Activated CD4-positive, alpha-beta T cell treated with anti-CD3 and anti-CD28 coated beads for 24 hours (primary cell): ENCODE measurements at regions not wholly inside any gene's neighbourhood (a gene's known extent, or its start where the extent isn't known, plus 50 kb on each side); places are given as distances from the start of the nearest gene placed in this dataset.
"Not testable (repeated sequence)": the region's sequence is repeated elsewhere in the genome, so short reads cannot be mapped to it uniquely, and the experiment has no call there.

Source experiments
- DNase-seq, 2 donors: peaks; one replicate each; pipeline ENCODE4 v3.0.0-alpha.2; 2020; ENCODE audit warnings: low read depth in 2 of 2

- no peak for DNase-seq
Observed at GRCh38 chr2:194550702-194551101, 1106.3 kb upstream of the SLC39A10 start.

DNA sequence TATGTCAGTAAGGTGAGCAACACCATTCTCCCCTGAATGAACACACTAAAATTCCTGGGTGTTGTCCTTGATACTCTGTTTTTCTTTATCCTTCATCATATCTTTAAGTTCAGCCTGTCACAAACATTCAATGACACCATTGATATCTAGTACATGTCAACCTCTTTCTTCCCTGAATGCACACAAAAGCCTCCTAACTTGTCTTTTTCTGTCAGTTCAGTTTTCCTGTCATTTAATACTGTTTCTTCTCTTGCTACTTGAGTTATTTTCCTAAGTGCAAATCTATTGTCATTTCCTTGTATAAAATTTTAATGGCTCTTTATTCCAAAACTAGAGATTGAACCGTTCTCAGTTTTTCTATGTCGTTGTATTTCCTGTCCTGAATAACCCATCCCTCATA, 1107.6 kb upstream of the SLC39A10 start:
- DNase-seq, result no peak

GRCh38 chr2:194545978-194546377, 1111.0 kb upstream of the SLC39A10 start:
- DNase-seq, result no peak

GRCh38 chr2:194539425-194539824, 1117.6 kb upstream of the SLC39A10 start:
- no peak for DNase-seq

DNA sequence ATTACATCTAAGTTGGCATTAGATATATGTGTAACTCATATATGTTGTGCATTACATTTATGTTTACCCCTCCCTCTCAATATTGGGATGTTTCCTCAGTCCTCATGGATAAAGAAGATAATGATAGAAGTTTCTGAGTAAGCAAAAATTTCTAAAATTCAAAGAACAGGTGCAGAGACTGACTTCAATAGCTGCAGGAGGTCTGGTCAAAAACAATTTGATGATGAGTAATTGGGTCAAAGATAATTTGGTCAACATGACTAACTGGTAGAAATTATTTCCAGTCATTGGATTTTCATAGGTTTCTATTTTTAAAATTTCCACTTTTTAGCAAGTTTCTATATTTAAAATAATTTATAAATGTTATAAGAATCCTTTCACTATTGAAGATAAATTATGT, 1130.9 kb upstream of the SLC39A10 start:
- no peak for DNase-seq

DNA sequence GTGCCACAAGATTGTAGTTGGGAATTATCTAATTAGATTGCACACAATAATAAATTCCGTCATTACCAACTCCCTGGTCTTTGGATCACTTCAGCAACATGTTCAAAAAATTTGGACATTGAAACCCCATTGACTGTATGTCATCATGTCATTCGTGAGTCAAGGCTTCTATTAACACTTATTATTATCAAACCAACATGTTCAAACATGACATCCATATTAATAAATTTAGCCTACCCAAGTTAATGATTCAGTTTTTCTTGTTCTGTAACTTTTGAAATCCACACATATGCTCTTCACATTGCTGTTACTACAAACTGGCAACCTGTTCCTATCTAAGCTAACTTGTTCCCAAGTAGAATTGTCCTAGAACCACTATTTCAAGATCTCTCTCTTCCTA, 1142.7 kb upstream of the SLC39A10 start:
- no peak for DNase-seq

DNA sequence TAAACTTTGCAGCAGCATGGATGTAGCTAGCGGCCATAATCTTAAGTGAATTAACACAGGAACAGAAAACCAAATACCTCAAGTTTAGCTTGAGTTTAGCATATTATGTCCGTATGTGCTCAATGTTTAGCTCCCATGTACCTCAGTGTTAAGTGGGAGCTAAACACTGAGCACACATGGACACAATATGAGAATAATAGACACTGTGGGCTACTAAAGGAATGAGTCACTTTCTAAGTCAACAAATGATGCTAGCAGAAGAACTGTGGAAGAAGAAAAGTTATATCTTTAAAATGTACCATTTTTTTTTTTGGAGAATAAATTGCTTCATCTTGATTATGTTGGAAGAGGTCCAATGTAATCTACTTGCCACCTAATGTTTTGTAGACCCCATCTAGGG, 1146.0 kb upstream of the SLC39A10 start:
- DNase-seq, result not testable (repeated sequence)

DNA sequence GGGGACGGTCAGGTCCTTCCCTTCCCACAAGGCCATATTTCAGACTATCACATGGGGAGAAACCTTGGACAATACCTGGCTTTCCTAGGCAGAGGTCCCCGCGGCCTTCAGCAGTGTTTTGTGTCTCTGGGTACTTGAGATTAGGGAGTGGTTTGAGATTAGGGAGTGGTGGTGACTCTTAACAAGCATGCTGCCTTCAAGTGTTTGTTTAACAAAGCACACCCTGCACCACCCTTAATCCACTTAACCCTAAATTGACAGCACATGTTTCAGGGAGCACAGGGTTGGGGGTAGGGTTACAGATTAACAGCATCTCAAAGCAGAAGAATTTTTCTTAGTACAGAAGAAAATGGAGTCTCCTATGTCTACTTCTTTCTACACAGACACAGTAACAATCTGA, 1152.2 kb upstream of the SLC39A10 start:
- DNase-seq, result not testable (repeated sequence)

GRCh38 chr2:194495046-194495445, 1162.0 kb upstream of the SLC39A10 start:
- no peak for DNase-seq

DNA sequence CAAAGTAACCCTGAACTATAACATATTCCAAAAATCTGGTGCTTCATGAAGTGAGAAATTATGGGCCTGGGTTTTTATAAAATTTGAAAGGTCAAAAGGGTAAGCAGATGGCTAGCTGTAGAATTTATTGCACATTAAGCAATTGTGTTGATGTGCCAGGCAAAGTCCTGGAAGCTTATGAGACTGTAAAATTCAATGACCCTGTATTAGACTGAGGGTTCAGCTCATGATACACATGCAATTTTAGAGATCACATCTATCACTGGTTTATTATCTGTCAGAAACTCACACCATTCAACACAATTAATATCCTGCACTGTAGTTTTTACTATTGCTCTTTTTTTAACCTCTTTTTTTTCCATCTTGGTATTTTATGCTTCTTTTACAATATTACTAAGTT, 1162.6 kb upstream of the SLC39A10 start:
- no peak for DNase-seq

- DNase-seq, result no peak
Observed at GRCh38 chr2:194491409-194492115, 1165.5 kb upstream of the SLC39A10 start.

- DNase-seq, result no peak
Observed at GRCh38 chr2:194486326-194486725, 1170.7 kb upstream of the SLC39A10 start.

GRCh38 chr2:194483041-194483440, 1174.0 kb upstream of the SLC39A10 start:
- DNase-seq, result no peak

DNA sequence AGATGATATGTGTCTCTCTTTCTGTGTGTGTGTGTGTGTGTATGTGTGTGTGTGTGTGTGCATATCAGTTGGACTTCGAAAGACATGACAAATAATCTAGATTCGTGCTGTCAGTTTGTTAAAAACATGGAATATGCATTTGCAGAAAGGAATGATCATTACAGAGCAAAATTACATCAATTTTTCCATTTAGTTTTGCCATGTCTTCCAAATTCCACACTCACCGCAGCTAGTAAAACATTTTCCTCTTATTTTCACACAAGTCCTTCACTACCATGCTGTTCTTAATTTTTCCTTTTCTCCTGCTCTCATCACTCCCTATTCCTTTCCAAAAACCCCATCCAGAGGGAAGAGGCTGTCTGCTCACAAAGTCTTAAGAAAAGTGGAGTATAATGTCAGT, 1191.4 kb upstream of the SLC39A10 start:
- no peak for DNase-seq

DNA sequence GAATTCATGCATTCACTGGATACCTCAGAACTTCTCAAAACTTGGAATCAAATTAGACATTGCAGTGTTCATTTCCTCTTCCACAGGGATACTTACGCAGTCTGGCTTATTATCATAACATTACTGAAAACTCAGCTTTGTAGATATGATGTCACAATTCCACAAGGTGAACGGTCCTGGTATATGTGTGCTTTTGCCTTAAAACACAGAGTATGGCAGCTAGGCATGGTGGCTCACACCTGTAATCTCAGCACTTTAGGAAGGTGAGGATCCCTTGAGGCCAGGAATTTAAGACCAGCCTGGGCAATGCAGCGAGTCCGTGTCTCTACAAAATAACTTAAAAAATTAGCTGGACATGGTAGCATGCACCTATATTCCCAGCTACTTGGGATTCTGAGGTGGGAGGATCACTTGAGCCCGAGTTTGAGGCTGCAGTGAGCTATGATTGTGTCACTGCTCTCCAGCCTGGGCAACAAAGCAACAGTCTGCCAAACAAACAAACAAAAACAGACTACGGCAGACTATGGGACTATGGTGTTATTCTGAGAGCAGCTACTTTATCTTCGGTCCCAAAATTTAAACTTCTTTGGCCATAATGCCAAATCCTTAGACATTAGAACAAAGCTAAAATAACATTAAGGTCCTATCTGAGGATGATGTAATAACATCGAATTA, 1191.9 kb upstream of the SLC39A10 start:
- no peak for DNase-seq

DNA sequence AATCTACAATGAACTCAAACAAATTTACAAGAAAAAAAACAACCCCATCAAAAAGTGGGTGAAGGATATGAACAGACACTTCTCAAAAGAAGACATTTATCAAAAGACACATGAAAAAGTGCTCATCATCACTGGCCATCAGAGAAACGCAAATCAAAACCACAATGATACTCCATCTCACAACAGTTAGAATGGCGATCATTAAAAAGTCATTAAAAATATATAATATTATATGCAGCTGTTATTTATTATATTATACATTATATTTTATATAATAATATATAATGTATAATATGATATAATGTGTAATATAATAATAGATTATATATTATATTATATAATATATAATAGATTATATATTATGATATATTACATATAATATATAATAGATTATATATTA, 1194.1 kb upstream of the SLC39A10 start:
- not testable (repeated sequence) for DNase-seq

DNA sequence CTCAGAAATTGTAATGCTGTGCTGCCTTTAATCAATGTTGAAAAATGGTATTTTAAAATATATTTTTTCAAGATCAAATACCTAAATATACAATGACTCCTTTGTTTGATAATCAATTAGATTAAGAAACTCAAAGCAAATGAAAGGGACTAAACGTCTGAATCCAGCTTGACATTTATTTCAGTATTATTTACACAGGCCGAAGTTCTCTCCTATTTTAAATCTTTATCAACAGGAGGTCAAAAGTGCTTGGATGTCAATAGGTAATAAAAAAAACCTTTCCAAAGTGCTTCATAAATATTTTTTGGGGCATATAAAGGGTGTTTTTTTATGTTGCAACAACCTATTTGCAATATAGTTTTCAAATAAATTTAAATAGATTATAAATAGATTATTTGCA, 1201.7 kb upstream of the SLC39A10 start:
- no peak for DNase-seq

GRCh38 chr2:194452504-194452903, 1204.5 kb upstream of the SLC39A10 start:
- DNase-seq, result no peak

DNA sequence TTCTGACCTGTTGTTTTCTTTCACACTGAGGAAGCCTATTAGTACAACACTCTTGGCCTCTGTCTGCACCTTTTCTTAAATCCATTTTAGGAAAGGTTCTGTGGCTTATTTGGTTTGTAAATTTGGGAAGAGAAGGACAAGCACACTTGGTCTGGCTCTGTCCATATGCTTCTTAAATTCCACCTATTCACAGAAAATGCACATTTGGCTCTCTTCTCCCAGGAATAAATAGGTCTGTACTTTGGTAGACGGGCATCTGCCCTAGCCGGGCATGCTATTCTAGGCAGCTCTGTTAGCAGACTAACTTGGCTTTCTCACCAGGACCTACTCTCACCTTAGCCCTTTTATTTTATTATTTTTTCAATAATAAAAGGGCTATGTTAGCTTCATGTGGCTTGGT, 1211.8 kb upstream of the SLC39A10 start:
- DNase-seq, result no peak

DNA sequence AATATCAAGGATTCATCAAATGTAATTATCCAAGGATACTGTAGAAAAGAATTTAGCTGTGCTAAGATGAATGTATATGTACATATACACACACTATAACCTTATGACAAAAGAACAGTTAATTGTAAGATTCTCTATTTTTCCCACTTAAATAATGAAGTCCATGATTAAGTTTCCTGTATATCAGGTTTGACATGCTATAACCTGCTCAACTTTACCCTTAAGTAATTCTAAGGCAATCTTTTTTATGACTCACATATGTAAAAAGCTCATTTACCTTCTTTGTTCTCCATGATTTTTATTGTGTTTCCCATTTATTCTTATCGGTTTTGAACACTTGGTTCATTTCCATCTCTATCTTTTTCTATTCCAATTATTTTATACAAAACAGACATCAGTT, 1213.1 kb upstream of the SLC39A10 start:
- no peak for DNase-seq

DNA sequence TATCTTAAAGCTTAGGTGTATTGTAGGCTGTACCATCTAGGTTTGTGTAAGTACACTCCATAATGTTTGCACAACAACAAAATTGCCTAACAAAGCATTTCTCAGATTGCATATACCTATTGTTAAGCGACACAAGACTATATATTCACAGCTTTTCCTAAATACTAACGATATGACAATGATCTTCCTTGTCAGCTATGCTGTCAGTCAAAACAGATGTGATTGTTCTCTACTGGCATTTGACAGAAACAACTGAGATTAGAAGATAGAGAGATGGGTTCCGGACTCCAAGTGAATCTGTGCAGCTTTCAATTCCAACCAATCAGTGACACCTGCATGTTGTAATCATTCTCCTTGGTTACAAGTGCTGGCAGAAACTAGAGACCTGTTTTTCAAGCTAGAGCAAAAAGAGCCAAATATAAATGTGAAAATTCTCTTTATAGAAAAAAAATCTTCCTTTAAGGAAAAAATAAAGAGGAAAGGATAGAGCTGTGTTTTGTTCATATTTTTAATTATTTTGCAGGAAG, 1232.3 kb upstream of the SLC39A10 start:
- no peak for DNase-seq

- DNase-seq, result no peak
Observed at GRCh38 chr2:194411221-194411620, 1245.8 kb upstream of the SLC39A10 start.

DNA sequence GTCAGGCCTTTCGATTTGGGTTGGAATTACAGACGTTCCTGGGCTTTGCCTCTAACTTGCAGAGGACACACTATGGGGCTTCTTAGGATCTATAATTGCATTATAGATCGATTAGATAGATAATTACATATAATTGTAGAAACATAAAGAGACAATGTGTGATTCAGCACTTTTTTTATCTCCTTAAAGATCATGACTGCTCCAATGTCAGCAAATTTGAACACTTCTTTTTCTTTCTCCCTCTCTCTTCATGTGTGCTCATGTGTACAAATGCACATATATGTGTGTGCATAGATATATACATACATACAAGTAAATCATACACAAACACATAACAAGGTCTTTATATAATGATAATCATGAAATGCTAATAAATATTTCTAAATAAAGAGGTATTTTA, 1261.2 kb upstream of the SLC39A10 start:
- DNase-seq, result no peak
